Right lobe of liver (tissue), 4 donors: ENCODE measurements at regions not wholly inside any gene's neighbourhood (a gene's known extent, or its start where the extent isn't known, plus 50 kb on each side); places are given as distances from the start of the nearest gene placed in this dataset.

Source experiments
- POLR2A ChIP-seq: fragments of 450-650 bp; IDR thresholded peaks from one replicate; pipeline ENCODE4 v1.6.1; 2017; ENCODE audit warnings: antibody characterized with exemption, mild to moderate bottlenecking
- TF ChIP-seq, protein P1 (sequence below), 4 donors: fragments of 200-600 bp in 3 of 4; fragments of 450-650 bp in 1 of 4; IDR thresholded peaks; one replicate each; pipeline versions ENCODE4 v1.5.1 to v1.8.0; 2016 to 2022; ENCODE audit warnings: antibody characterized with exemption in 4 of 4, mild to moderate bottlenecking in 2 of 4
- donor health status: DM: no; HTN: no; CAD: no.
- donor health status: DM: no; HTN: no; CAD: no.
- donor health status: DM: no; HTN: yes; CAD: no.

DNA sequence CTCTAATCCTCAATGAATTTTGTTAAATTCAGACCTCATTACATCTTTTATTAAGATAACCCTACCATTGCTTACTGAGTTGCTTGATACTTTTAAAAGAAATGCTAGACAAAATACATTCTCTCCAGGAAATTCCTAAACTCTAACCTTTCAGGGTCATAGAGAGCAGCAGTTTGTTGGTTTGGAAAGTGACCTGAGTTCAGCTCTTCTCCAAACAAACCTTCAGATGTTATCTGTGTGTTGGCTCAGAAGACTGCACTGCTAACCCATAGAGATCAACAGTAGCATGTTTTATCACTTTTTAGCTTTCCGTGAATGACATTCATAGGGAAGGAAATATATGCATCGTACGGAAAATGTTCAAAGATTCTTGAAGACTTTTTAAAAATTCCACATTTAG, 101.8 kb upstream of the VEGFC start:
- TF ChIP-seq, protein P1, sequence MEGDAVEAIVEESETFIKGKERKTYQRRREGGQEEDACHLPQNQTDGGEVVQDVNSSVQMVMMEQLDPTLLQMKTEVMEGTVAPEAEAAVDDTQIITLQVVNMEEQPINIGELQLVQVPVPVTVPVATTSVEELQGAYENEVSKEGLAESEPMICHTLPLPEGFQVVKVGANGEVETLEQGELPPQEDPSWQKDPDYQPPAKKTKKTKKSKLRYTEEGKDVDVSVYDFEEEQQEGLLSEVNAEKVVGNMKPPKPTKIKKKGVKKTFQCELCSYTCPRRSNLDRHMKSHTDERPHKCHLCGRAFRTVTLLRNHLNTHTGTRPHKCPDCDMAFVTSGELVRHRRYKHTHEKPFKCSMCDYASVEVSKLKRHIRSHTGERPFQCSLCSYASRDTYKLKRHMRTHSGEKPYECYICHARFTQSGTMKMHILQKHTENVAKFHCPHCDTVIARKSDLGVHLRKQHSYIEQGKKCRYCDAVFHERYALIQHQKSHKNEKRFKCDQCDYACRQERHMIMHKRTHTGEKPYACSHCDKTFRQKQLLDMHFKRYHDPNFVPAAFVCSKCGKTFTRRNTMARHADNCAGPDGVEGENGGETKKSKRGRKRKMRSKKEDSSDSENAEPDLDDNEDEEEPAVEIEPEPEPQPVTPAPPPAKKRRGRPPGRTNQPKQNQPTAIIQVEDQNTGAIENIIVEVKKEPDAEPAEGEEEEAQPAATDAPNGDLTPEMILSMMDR (IDR thresholded peaks at IDR 0.05), result no peak
- TF ChIP-seq POLR2A, result no peak
